ENCODE measurements at regions not wholly inside any gene's neighbourhood (a gene's known extent, or its start where the extent isn't known, plus 50 kb on each side); places are given as distances from the start of the nearest gene placed in this dataset.

GRCh38 chr3:194247350-194247740 lies 103.8 kb downstream of the CPN2 start:
- CTCF ChIA-PET, result no interaction called here
- H3K9me3 ChIP-seq (ENCODE audit: control insufficient read depth, insufficient read depth, low read depth, low read length), result no peaks in the 10 kb centered on the region
- H3K4me1 ChIP-seq (ENCODE audit: control insufficient read depth, insufficient read depth, low read length), result no peaks in the 10 kb centered on the region
- TF ChIP-seq ZNF324 (tag by site-specific recombination; IDR thresholded peaks at IDR 0.05), result no peak
- no peak overlapping the region for H3K27ac ChIP-seq (ENCODE audit: extremely low read depth, low read depth, low read length)
- H3K36me3 ChIP-seq (ENCODE audit: control insufficient read depth in 2 of 2, insufficient read depth in 1 of 2, low read length in 2 of 2), result no peaks in the 10 kb centered on the region
- POLR2A ChIA-PET, result no interaction called here
- H3K4me3 ChIP-seq (ENCODE audit: low read depth, low read length), result no peak overlapping the region

- POLR2A ChIA-PET, result no interaction called here
- Histone ChIP-seq H3K36me3 (ENCODE audit: control insufficient read depth in 2 of 2, insufficient read depth in 1 of 2, low read length in 2 of 2) (no peaks in the 10 kb centered on the region), H3K9me3 (ENCODE audit: control insufficient read depth, insufficient read depth, low read depth, low read length) (no peaks in the 10 kb centered on the region), H3K27ac (ENCODE audit: extremely low read depth, low read depth, low read length) (no peak overlapping the region), H3K4me3 (ENCODE audit: low read depth, low read length) (no peak overlapping the region), H3K4me1 (ENCODE audit: control insufficient read depth, insufficient read depth, low read length) (no peaks in the 10 kb centered on the region)
- TF ChIP-seq ZNF449 (tag by site-specific recombination; IDR thresholded peaks at IDR 0.05) (no peak), ZSCAN23 (tag by site-specific recombination; IDR thresholded peaks at IDR 0.05) (no peak), ZNF660 (tag by site-specific recombination; IDR thresholded peaks at IDR 0.05) (no peak), ZNF629 (tag by site-specific recombination; IDR thresholded peaks at IDR 0.05) (no peak), ZNF280C (tag by site-specific recombination; IDR thresholded peaks at IDR 0.05) (no peak), SETDB1 (IDR thresholded peaks at IDR 0.05; ENCODE audit: insufficient read length, low read length) (no peak), ZNF513 (tag by site-specific recombination; IDR thresholded peaks at IDR 0.05) (no peak), ZNF391 (tag by site-specific recombination; IDR thresholded peaks at IDR 0.05; ENCODE audit: borderline replicate concordance, low read depth) (no peak), ZNF311 (tag by site-specific recombination; IDR thresholded peaks at IDR 0.05; ENCODE audit: borderline replicate concordance) (no peak), ZNF184 (tag by site-specific recombination; IDR thresholded peaks at IDR 0.05) (no peak), PRDM1 (tag by site-specific recombination; IDR thresholded peaks at IDR 0.05) (no peak), ZNF544 (tag by site-specific recombination; IDR thresholded peaks at IDR 0.05) (no peak), ZNF10 (tag by site-specific recombination; IDR thresholded peaks at IDR 0.05) (no peak)
- CTCF ChIA-PET, result no interaction called here
Observed at GRCh38 chr3:194249323-194250097, 101.6 kb downstream of the CPN2 start.

- no peaks in the 10 kb centered on the region for H3K9me3 ChIP-seq (ENCODE audit: control insufficient read depth, insufficient read depth, low read depth, low read length)
- TF ChIP-seq ZBTB8A (tag by site-specific recombination; IDR thresholded peaks at IDR 0.05), result 0 out of 2 replicates have a peak, but pooled peaks have one; percentile 13
- TF ChIP-seq ZNF558 (tag by site-specific recombination; IDR thresholded peaks at IDR 0.05), result no peak
- no peak for TF ChIP-seq ZNF561 (tag by site-specific recombination; IDR thresholded peaks at IDR 0.05; ENCODE audit: borderline replicate concordance)
- 0 out of 2 replicates have a peak, but pooled peaks have one; percentile 20 for TF ChIP-seq ZIC2 (tag by site-specific recombination; IDR thresholded peaks at IDR 0.05)
- no peak for TF ChIP-seq ZNF23 (tag by site-specific recombination; IDR thresholded peaks at IDR 0.05; ENCODE audit: borderline replicate concordance)
- CTCF ChIA-PET, result no interaction called here
- H3K27ac ChIP-seq (ENCODE audit: extremely low read depth, low read depth, low read length), result no peak overlapping the region
- POLR2A ChIA-PET, result interaction anchor here (0.6 kb wide), 1 partner anchor 100 kb away, joined by 3 read pairs; no protein-coding TSS in a partner anchor
- H3K36me3 ChIP-seq (ENCODE audit: control insufficient read depth in 2 of 2, insufficient read depth in 1 of 2, low read length in 2 of 2), result no peaks in the 10 kb centered on the region
- H3K4me1 ChIP-seq (ENCODE audit: control insufficient read depth, insufficient read depth, low read length), result no peaks in the 10 kb centered on the region
- no peak overlapping the region for H3K4me3 ChIP-seq (ENCODE audit: low read depth, low read length)
Observed at GRCh38 chr3:194250098-194251002, 100.8 kb downstream of the CPN2 start.
